PC-9 (cell line): ENCODE measurements at regions not wholly inside any gene's neighbourhood (a gene's known extent, or its start where the extent isn't known, plus 50 kb on each side); places are given as distances from the start of the nearest gene placed in this dataset.
"Not testable (repeated sequence)": the region's sequence is repeated elsewhere in the genome, so short reads cannot be mapped to it uniquely, and the experiment has no call there.

Source experiments
- BruUV-seq: library from RNA; stranded (reverse); fragments of 400-500 nt; replicated peaks from 2 replicates; lab custom pipeline; 2021; lab: Mats Ljungman, UMichigan
- CTCF ChIA-PET: fragments of 300-600 bp; sonication (Branson Sonifier 250); formaldehyde crosslinking; loops from one replicate; lab custom pipeline; 2022; ENCODE audit warnings: antibody characterized with exemption; lab: Charles Lee
- POLR2A ChIA-PET: fragments of 300-600 bp; sonication (Branson Sonifier 250); formaldehyde crosslinking; loops from one replicate; lab custom pipeline; 2022; ENCODE audit warnings: antibody characterized with exemption; ENCODE audit not compliant: unreplicated experiment; lab: Charles Lee
- DNase-seq, 2 experiments: peaks; one replicate each; pipeline versions ENCODE4 v3.0.0 to v3.0.0-alpha.2; 2015 to 2022; ENCODE audit warnings: mixed read lengths in 1 of 2
- H2AFZ ChIP-seq: fragments of 200-600 bp; sonication (generic); 2 replicates; pipeline ENCODE4 v1.8.1; 2017; ENCODE audit warnings: antibody characterized with exemption
- H3F3A ChIP-seq: fragments of 200-600 bp; sonication (generic); 2 replicates; pipeline ENCODE4 v1.8.1; 2017; ENCODE audit warnings: antibody characterized with exemption, mild to moderate bottlenecking, low read depth; ENCODE audit not compliant: insufficient read depth
- H3K27ac ChIP-seq: fragments of 200-600 bp; sonication (generic); 2 replicates; pipeline ENCODE4 v1.6.1; 2016; ENCODE audit warnings: mixed run types
- H3K27me3 ChIP-seq: fragments of 200-600 bp; sonication (generic); 2 replicates; pipeline ENCODE4 v1.6.1; 2016; ENCODE audit warnings: low read depth, mixed run types; ENCODE audit not compliant: insufficient read depth
- H3K36me3 ChIP-seq: fragments of 200-600 bp; sonication (generic); 2 replicates; pipeline ENCODE4 v1.6.1; 2016; ENCODE audit warnings: low read depth, mixed run types
- H3K4me1 ChIP-seq: fragments of 200-600 bp; sonication (generic); replicated peaks from 2 replicates; pipeline ENCODE4 v1.6.1; 2016; ENCODE audit warnings: mixed run types; ENCODE audit not compliant: insufficient read depth
- H3K4me2 ChIP-seq: fragments of 200-600 bp; sonication (generic); 2 replicates; pipeline ENCODE4 v1.6.1; 2017; ENCODE audit warnings: mixed run types
- H3K4me3 ChIP-seq: fragments of 200-600 bp; sonication (generic); 2 replicates; pipeline ENCODE4 v1.6.1; 2016; ENCODE audit warnings: mixed run types
- H3K79me2 ChIP-seq: fragments of 200-600 bp; sonication (generic); 2 replicates; pipeline ENCODE4 v1.6.1; 2017; ENCODE audit warnings: low read depth, mixed run types
- H3K9me2 ChIP-seq: fragments of 200-600 bp; sonication (generic); 2 replicates; pipeline ENCODE4 v1.8.1; 2017; ENCODE audit warnings: mild to moderate bottlenecking; ENCODE audit not compliant: insufficient read depth
- H3K9me3 ChIP-seq: fragments of 200-600 bp; sonication (generic); 2 replicates; pipeline ENCODE4 v1.8.1; 2016; ENCODE audit warnings: low read depth; ENCODE audit not compliant: insufficient read depth
- H4K20me1 ChIP-seq: fragments of 200-600 bp; sonication (generic); 2 replicates; pipeline ENCODE4 v1.8.1; 2017; ENCODE audit not compliant: insufficient read depth
- EZH2 ChIP-seq: fragments of 200-600 bp; sonication (generic); IDR thresholded peaks from 2 replicates; pipeline ENCODE4 v1.8.0; 2017; ENCODE audit warnings: antibody characterized with exemption, low read depth
- intact Hi-C: fragments of 100-400 bp; cut with micrococcal nuclease; formaldehyde crosslinking; loops from one replicate; pipeline ENCODE4 v1.10.0; 2022; ENCODE audit not compliant: unreplicated experiment
- TF ChIP-seq, protein P1 (sequence below): fragments of 200-600 bp; sonication (generic); conservative IDR thresholded peaks from 2 replicates; pipeline ENCODE4 v1.6.1; 2017; ENCODE audit warnings: mixed run types, antibody characterized with exemption, mild to moderate bottlenecking, moderate library complexity

DNA sequence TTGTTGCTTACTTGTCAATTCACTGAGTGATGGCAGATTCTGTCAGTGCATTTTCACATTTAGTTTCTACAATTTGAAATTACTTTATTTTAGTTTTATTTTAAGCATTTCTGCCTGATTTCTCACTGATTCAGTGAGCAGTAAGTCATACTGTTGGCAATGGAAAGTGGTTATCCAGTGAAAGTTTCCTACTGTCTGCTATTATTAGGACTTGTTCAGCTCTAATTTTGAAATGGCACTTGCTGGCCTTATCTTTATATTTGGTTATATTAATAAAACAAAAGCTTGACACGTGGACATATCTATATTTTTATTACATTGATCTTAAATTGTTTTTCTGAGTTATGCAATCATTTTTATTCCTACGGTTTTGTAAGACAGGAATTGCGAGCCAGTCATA lies 871.8 kb upstream of the SLC35B3 start:
- H3K9me3 ChIP-seq = no peaks in the 10 kb centered on the region
- no peak overlapping the region for H3K4me3 ChIP-seq
- no peaks in the 10 kb centered on the region for H3K36me3 ChIP-seq
- intact Hi-C loops = no loop called here
- DNase-seq = no peak
- no peak overlapping the region for H2AFZ ChIP-seq
- H3K9me2 ChIP-seq = no peaks in the 10 kb centered on the region
- no peaks in the 10 kb centered on the region for H3K4me1 ChIP-seq
- no peaks in the 10 kb centered on the region for H3K79me2 ChIP-seq
- TF ChIP-seq EZH2 = no peak
- TF ChIP-seq, protein P1, sequence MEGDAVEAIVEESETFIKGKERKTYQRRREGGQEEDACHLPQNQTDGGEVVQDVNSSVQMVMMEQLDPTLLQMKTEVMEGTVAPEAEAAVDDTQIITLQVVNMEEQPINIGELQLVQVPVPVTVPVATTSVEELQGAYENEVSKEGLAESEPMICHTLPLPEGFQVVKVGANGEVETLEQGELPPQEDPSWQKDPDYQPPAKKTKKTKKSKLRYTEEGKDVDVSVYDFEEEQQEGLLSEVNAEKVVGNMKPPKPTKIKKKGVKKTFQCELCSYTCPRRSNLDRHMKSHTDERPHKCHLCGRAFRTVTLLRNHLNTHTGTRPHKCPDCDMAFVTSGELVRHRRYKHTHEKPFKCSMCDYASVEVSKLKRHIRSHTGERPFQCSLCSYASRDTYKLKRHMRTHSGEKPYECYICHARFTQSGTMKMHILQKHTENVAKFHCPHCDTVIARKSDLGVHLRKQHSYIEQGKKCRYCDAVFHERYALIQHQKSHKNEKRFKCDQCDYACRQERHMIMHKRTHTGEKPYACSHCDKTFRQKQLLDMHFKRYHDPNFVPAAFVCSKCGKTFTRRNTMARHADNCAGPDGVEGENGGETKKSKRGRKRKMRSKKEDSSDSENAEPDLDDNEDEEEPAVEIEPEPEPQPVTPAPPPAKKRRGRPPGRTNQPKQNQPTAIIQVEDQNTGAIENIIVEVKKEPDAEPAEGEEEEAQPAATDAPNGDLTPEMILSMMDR = no peak
- POLR2A ChIA-PET = no interaction called here
- H3F3A ChIP-seq = no peaks in the 10 kb centered on the region
- H3K27me3 ChIP-seq = no peaks in the 10 kb centered on the region
- no peak overlapping the region for H3K27ac ChIP-seq
- BruUV-seq = no TSS peak
- no peak overlapping the region for H3K4me2 ChIP-seq
- CTCF ChIA-PET = no interaction called here
- no peaks in the 10 kb centered on the region for H4K20me1 ChIP-seq

DNA sequence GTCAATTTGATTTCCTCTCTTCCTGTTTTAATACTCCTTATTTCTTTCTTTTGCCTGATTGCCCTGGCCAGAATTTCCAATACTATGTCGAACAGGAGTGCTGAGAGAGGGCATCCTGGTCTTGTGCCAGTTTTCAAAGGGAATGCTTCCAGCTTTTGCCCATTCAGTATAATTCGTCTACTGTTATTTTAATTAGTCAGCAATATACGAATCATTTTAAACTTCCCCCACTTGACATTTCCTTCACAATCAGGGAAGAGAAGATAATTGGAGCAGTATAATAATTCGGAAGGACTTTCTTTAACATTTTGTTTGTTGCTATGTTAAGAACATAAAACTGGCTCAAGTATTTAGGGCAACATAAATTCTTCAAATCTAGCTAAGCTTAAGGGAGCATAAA lies 860.3 kb upstream of the SLC35B3 start:
- Histone ChIP-seq H3K9me2 (no peaks in the 10 kb centered on the region), H3K27ac (no peak overlapping the region), H3K9me3 (no peaks in the 10 kb centered on the region), H3K4me1 (no peaks in the 10 kb centered on the region), H3K4me3 (no peak overlapping the region), H3K79me2 (no peaks in the 10 kb centered on the region), H3K4me2 (no peak overlapping the region), H4K20me1 (no peaks in the 10 kb centered on the region), H3K27me3 (no peaks in the 10 kb centered on the region), H3F3A (no peaks in the 10 kb centered on the region), H2AFZ (no peak overlapping the region), H3K36me3 (no peaks in the 10 kb centered on the region)
- DNase-seq = no peak
- BruUV-seq = no TSS peak
- no peak for TF ChIP-seq EZH2
- TF ChIP-seq, protein P1 = no peak
- ChIA-PET CTCF (no interaction called here), POLR2A (no interaction called here)
- intact Hi-C loops = no loop called here

DNA sequence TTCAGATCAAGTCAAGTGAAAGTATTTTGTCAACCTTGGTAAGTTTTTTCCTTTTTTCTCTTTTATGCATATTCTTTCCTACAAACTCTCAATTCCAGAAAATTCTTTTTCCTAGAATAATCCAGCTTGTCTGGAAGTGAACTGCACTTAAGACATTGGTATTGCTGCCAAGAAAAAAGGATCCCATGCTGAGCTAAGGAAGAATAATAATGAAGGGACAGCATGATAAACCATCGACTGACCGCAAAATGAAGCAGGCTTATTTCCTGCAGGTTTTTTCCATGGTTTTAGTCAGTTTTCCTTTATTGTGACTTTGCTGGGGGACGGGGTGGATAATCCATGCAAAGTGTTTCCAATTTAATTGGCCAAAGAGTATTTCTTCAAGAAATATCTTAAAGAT lies 857.6 kb upstream of the SLC35B3 start:
- TF ChIP-seq, protein P1 = no peak
- no peak for TF ChIP-seq EZH2

DNA sequence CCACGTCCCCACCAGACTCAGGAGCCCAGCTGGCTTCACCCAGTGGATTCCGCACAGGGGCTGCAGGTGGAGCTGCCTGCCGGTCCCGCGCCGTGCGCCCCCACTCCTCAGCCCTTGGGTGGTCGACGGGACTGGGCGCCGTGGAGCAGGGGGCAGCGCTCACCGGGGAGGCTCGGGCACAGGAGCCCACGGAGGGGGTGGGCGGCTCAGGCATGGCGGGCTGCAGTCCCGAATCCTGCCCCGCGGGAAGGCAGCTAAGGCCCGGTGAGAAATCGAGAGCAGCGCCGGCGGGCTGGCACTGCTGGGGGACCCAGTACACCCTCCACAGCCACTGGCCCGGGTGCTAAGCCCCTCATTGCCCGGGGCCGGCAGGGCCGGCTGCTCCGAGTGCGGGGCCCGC lies 855.0 kb upstream of the SLC35B3 start:
- H3K4me3 ChIP-seq, H3K79me2 ChIP-seq, H2AFZ ChIP-seq, intact Hi-C loops, H3K4me1 ChIP-seq, H3K27ac ChIP-seq, H3K9me2 ChIP-seq, H3F3A ChIP-seq, H3K36me3 ChIP-seq, H3K9me3 ChIP-seq, H3K27me3 ChIP-seq, H4K20me1 ChIP-seq, POLR2A ChIA-PET, H3K4me2 ChIP-seq, CTCF ChIA-PET, BruUV-seq, DNase-seq: not testable (repeated sequence)

More for the DNA sequence above, 857.6 kb upstream of the SLC35B3 start:
- H3K4me3 ChIP-seq = no peak overlapping the region
- no peaks in the 10 kb centered on the region for H3K9me3 ChIP-seq
- H3F3A ChIP-seq = no peaks in the 10 kb centered on the region
- no peaks in the 10 kb centered on the region for H3K27me3 ChIP-seq
- no peaks in the 10 kb centered on the region for H3K79me2 ChIP-seq
- BruUV-seq = no TSS peak
- CTCF ChIA-PET = no interaction called here
- no peaks in the 10 kb centered on the region for H3K4me1 ChIP-seq
- DNase-seq = no peak
- H3K36me3 ChIP-seq = no peaks in the 10 kb centered on the region
- no peaks in the 10 kb centered on the region for H4K20me1 ChIP-seq
- POLR2A ChIA-PET = no interaction called here
- H3K4me2 ChIP-seq = no peak overlapping the region
- no peak overlapping the region for H2AFZ ChIP-seq
- H3K9me2 ChIP-seq = no peaks in the 10 kb centered on the region
- no peak overlapping the region for H3K27ac ChIP-seq
- intact Hi-C loops = no loop called here
